CD14-positive monocyte (primary cell): ENCODE measurements at regions not wholly inside any gene's neighbourhood (a gene's known extent, or its start where the extent isn't known, plus 50 kb on each side); places are given as distances from the start of the nearest gene placed in this dataset.

ENCODE experiments used
- DNase-seq, 3 donors: peaks; one replicate each; pipeline ENCODE4 v3.0.0-alpha.2; 2011 to 2022
- H2AFZ ChIP-seq: 2 replicates; pipeline ENCODE4 v1.6.0; 2012; ENCODE audit warnings: mild to moderate bottlenecking, low read depth, low read length, inconsistent platforms; ENCODE audit not compliant: insufficient read depth, poor library complexity, severe bottlenecking
- H3K27ac ChIP-seq, 2 donors: 1 replicate in 1 of 2; 2 replicates in 1 of 2; pipeline ENCODE4 v1.5.1; 2012 to 2013; ENCODE audit warnings: low read length in 2 of 2, control low read depth in 1 of 2, inconsistent platforms in 1 of 2, low read depth in 1 of 2, mild to moderate bottlenecking in 1 of 2
- H3K27me3 ChIP-seq, 2 donors: one replicate each; pipeline versions ENCODE4 v1.6.0 to v1.6.1; 2011 to 2013; ENCODE audit warnings: low read length in 2 of 2; ENCODE audit not compliant: control insufficient read depth in 2 of 2, insufficient read depth in 2 of 2
- H3K36me3 ChIP-seq, 2 donors: replicated peaks in 1 of 2; 1 replicate in 1 of 2; 2 replicates in 1 of 2; pipeline versions ENCODE4 v1.5.1 to v1.6.1; 2012 to 2013; ENCODE audit warnings: low read length in 2 of 2, control low read depth in 1 of 2, inconsistent platforms in 1 of 2, mild to moderate bottlenecking in 1 of 2; ENCODE audit not compliant: insufficient read depth in 2 of 2, control insufficient read depth in 1 of 2
- H3K4me1 ChIP-seq, 2 donors: 1 replicate in 1 of 2; 2 replicates in 1 of 2; pipeline versions ENCODE4 v1.5.1 to v1.6.1; 2012 to 2013; ENCODE audit warnings: low read length in 2 of 2, control low read depth in 1 of 2, inconsistent platforms in 1 of 2, mild to moderate bottlenecking in 1 of 2, moderate library complexity in 1 of 2; ENCODE audit not compliant: insufficient read depth in 2 of 2, control insufficient read depth in 1 of 2
- H3K4me2 ChIP-seq: replicated peaks from 2 replicates; pipeline ENCODE3; 2012; ENCODE audit warnings: low read length, moderate library complexity, mild to moderate bottlenecking; ENCODE audit not compliant: poor library complexity, severe bottlenecking; ENCODE audit errors: extremely low read depth
- H3K4me3 ChIP-seq, 3 experiments: fragments of 200-600 bp in 1 of 3; sonication (generic) in 1 of 3; replicated peaks in 1 of 3; 1 replicate in 2 of 3; 2 replicates in 1 of 3; pipeline ENCODE4 v1.5.1; 2011 to 2013; ENCODE audit warnings: low read length in 3 of 3, mild to moderate bottlenecking in 3 of 3, control low read depth in 2 of 3, low read depth in 2 of 3, inconsistent platforms in 1 of 3, moderate library complexity in 1 of 3
- H3K79me2 ChIP-seq: 2 replicates; pipeline ENCODE4 v1.6.0; 2012; ENCODE audit warnings: mild to moderate bottlenecking, control low read depth, inconsistent platforms, low read length, moderate library complexity; ENCODE audit not compliant: insufficient read depth
- H3K9ac ChIP-seq: 2 replicates; pipeline ENCODE4 v1.6.0; 2017; ENCODE audit warnings: low read length, mild to moderate bottlenecking; ENCODE audit not compliant: insufficient read depth, poor library complexity, severe bottlenecking
- H3K9me3 ChIP-seq, 2 donors: replicated peaks in 1 of 2; 1 replicate in 1 of 2; 2 replicates in 1 of 2; pipeline versions ENCODE4 v1.5.1 to v1.6.1; 2012 to 2013; ENCODE audit warnings: low read length in 2 of 2, control low read depth in 1 of 2; ENCODE audit not compliant: control insufficient read depth in 1 of 2, insufficient read depth in 1 of 2
- H4K20me1 ChIP-seq: 2 replicates; pipeline ENCODE4 v1.6.0; 2012; ENCODE audit warnings: mild to moderate bottlenecking, low read length, control low read depth, moderate library complexity; ENCODE audit not compliant: insufficient read depth
- H3K27ac Mint-ChIP-seq, 7 donors: one replicate each; pipeline ENCODE4 v1.8.0; 2020; ENCODE audit warnings: mild to moderate bottlenecking in 7 of 7, mixed read lengths in 7 of 7, moderate library complexity in 6 of 7, inconsistent platforms in 2 of 7
- H3K27me3 Mint-ChIP-seq, 3 donors: one replicate each; pipeline ENCODE4 v1.8.0; 2021 to 2022; ENCODE audit warnings: low read depth in 3 of 3, mild to moderate bottlenecking in 3 of 3, mixed read lengths in 3 of 3, moderate library complexity in 3 of 3, inconsistent platforms in 1 of 3
- H3K36me3 Mint-ChIP-seq, 2 donors: one replicate each; pipeline ENCODE4 v1.8.0; 2020; ENCODE audit warnings: mixed read lengths in 2 of 2, inconsistent platforms in 1 of 2, mild to moderate bottlenecking in 1 of 2
- H3K4me1 Mint-ChIP-seq: one replicate; pipeline ENCODE4 v1.8.0; 2020; ENCODE audit warnings: mild to moderate bottlenecking, mixed read lengths
- H3K4me3 Mint-ChIP-seq, 2 donors: one replicate each; pipeline ENCODE4 v1.8.0; 2020; ENCODE audit warnings: mild to moderate bottlenecking in 2 of 2, mixed read lengths in 2 of 2, moderate library complexity in 1 of 2
- H3K9me3 Mint-ChIP-seq, 7 donors: one replicate each; pipeline ENCODE4 v1.8.0; 2020 to 2022; ENCODE audit warnings: mixed read lengths in 7 of 7, mild to moderate bottlenecking in 6 of 7, moderate library complexity in 6 of 7, inconsistent platforms in 2 of 7
- WGBS: methylation state at CpG from one replicate; pipeline ENCODE4 v1.1.5; 2013; ENCODE audit warnings: missing lambda C conversion rate; ENCODE audit not compliant: insufficient coverage; 5-methylcytosine and 5-hydroxymethylcytosine counted together
- intact Hi-C, 2 donors: fragments of 100-400 bp; cut with micrococcal nuclease; formaldehyde crosslinking; loops; one replicate each; pipeline versions ENCODE4 v1.15.0 to v1.15.1; 2023
- TF ChIP-seq, protein P1 (sequence below): fragments of 200-600 bp; IDR thresholded peaks from one replicate; pipeline ENCODE4 v1.8.0; 2022; ENCODE audit warnings: antibody characterized with exemption, mild to moderate bottlenecking

GRCh38 chr4:128564081-128564630, 245.3 kb upstream of the JADE1 start:
- Histone ChIP-seq H3K27me3 (no peaks in the 10 kb centered on the region), H3K27ac (no peak overlapping the region), H3K4me3 (no peak overlapping the region), H3K4me2 (no peak overlapping the region), H3K9me3 (no peaks in the 10 kb centered on the region), H3K9ac (no peak overlapping the region), H3K36me3 (no peaks in the 10 kb centered on the region), H3K79me2 (no peaks in the 10 kb centered on the region), H2AFZ (no peak overlapping the region), H3K4me1 (peaks cover 13 to 14% of the 10 kb centered on the region in 2 donors), H4K20me1 (no peaks in the 10 kb centered on the region)
- intact Hi-C loops, result no loop called here
- Mint-ChIP-seq H3K36me3 (no peaks in the 10 kb centered on the region), H3K9me3 (no peaks in the 10 kb centered on the region), H3K4me1 (peaks cover 19% of the 10 kb centered on the region), H3K4me3 (no peak overlapping the region), H3K27ac (no peak overlapping the region), H3K27me3 (peaks cover 0 to 3% (median 3%) of the 10 kb centered on the region in 3 donors)
- TF ChIP-seq, protein P1, sequence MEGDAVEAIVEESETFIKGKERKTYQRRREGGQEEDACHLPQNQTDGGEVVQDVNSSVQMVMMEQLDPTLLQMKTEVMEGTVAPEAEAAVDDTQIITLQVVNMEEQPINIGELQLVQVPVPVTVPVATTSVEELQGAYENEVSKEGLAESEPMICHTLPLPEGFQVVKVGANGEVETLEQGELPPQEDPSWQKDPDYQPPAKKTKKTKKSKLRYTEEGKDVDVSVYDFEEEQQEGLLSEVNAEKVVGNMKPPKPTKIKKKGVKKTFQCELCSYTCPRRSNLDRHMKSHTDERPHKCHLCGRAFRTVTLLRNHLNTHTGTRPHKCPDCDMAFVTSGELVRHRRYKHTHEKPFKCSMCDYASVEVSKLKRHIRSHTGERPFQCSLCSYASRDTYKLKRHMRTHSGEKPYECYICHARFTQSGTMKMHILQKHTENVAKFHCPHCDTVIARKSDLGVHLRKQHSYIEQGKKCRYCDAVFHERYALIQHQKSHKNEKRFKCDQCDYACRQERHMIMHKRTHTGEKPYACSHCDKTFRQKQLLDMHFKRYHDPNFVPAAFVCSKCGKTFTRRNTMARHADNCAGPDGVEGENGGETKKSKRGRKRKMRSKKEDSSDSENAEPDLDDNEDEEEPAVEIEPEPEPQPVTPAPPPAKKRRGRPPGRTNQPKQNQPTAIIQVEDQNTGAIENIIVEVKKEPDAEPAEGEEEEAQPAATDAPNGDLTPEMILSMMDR, result no peak
- DNase-seq, result no peak
- no CpG with 5 or more reads among the region's 2 CpGs for WGBS

DNA sequence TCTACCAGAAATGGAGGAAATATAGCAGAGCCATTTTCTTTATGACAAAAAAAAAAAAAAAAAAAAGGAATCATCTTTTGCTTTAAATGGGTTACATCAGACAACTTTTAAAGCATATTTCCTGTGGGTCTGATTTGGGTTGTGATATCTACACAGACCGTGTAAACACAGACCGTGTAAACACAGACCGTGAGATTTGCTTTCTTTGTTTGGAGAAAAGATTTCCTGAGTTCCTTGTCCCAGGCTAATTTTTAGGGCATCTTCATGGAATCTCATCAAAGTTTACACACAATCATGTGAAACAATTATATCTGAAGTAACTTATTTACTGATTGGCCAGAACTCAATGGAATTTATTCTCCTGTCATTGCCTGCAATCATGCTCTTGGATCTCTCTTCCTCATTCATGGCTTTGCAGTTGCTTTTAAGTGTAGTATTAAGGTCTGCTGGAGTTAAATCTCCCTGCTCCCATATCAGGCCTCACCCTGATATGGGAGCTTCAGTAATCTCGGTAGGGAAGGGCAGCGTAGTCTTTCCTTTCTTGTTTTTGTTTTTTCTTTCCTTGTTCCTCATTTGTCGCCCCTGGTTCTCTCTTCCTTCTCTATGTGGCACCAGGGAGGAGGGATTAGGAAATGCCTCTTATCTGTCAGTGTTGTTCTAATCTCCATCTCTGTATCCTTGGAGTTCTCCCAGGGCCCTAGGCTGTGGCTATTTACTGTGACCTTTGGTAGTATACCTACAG, 248.6 kb upstream of the JADE1 start:
- no peaks in the 10 kb centered on the region for H3K36me3 ChIP-seq
- TF ChIP-seq, protein P1, result no peak
- no peaks in the 10 kb centered on the region for H3K9me3 Mint-ChIP-seq
- WGBS, result no CpG with 5 or more reads among the region's 6 CpGs
- H3K4me1 ChIP-seq, result peaks cover 18% of the 10 kb centered on the region in 2 donors
- no peaks in the 10 kb centered on the region for H3K27me3 ChIP-seq
- H3K9ac ChIP-seq, result no peak overlapping the region
- H3K27ac ChIP-seq, result no peak overlapping the region
- peak in 2 of 3 donors; percentile 12 to 13 for DNase-seq
- intact Hi-C loops, result no loop called here
- H3K27ac Mint-ChIP-seq, result peak overlapping the region in 1 of 7 donors; percentile 5
- H3K27me3 Mint-ChIP-seq, result peaks cover 0 to 3% (median 3%) of the 10 kb centered on the region in 3 donors
- no peaks in the 10 kb centered on the region for H3K36me3 Mint-ChIP-seq
- H4K20me1 ChIP-seq, result no peaks in the 10 kb centered on the region
- peak overlapping the region; percentile 6 for H3K4me2 ChIP-seq
- H2AFZ ChIP-seq, result peak overlapping the region; percentile 43
- no peak overlapping the region for H3K4me3 ChIP-seq
- peaks cover 27% of the 10 kb centered on the region for H3K4me1 Mint-ChIP-seq
- H3K9me3 ChIP-seq, result no peaks in the 10 kb centered on the region
- H3K4me3 Mint-ChIP-seq, result no peak overlapping the region
- no peaks in the 10 kb centered on the region for H3K79me2 ChIP-seq
